CD14-positive monocyte (primary cell): ENCODE measurements at regions not wholly inside any gene's neighbourhood (a gene's known extent, or its start where the extent isn't known, plus 50 kb on each side); places are given as distances from the start of the nearest gene placed in this dataset.

ENCODE experiments used
- DNase-seq, 3 donors: peaks; one replicate each; pipeline ENCODE4 v3.0.0-alpha.2; 2011 to 2022
- H2AFZ ChIP-seq: 2 replicates; pipeline ENCODE4 v1.6.0; 2012; ENCODE audit warnings: mild to moderate bottlenecking, low read depth, low read length, inconsistent platforms; ENCODE audit not compliant: insufficient read depth, poor library complexity, severe bottlenecking
- H3K27ac ChIP-seq, 2 donors: 1 replicate in 1 of 2; 2 replicates in 1 of 2; pipeline ENCODE4 v1.5.1; 2012 to 2013; ENCODE audit warnings: low read length in 2 of 2, control low read depth in 1 of 2, inconsistent platforms in 1 of 2, low read depth in 1 of 2, mild to moderate bottlenecking in 1 of 2
- H3K27me3 ChIP-seq, 2 donors: one replicate each; pipeline versions ENCODE4 v1.6.0 to v1.6.1; 2011 to 2013; ENCODE audit warnings: low read length in 2 of 2; ENCODE audit not compliant: control insufficient read depth in 2 of 2, insufficient read depth in 2 of 2
- H3K36me3 ChIP-seq, 2 donors: replicated peaks in 1 of 2; 1 replicate in 1 of 2; 2 replicates in 1 of 2; pipeline versions ENCODE4 v1.5.1 to v1.6.1; 2012 to 2013; ENCODE audit warnings: low read length in 2 of 2, control low read depth in 1 of 2, inconsistent platforms in 1 of 2, mild to moderate bottlenecking in 1 of 2; ENCODE audit not compliant: insufficient read depth in 2 of 2, control insufficient read depth in 1 of 2
- H3K4me1 ChIP-seq, 2 donors: 1 replicate in 1 of 2; 2 replicates in 1 of 2; pipeline versions ENCODE4 v1.5.1 to v1.6.1; 2012 to 2013; ENCODE audit warnings: low read length in 2 of 2, control low read depth in 1 of 2, inconsistent platforms in 1 of 2, mild to moderate bottlenecking in 1 of 2, moderate library complexity in 1 of 2; ENCODE audit not compliant: insufficient read depth in 2 of 2, control insufficient read depth in 1 of 2
- H3K4me2 ChIP-seq: replicated peaks from 2 replicates; pipeline ENCODE3; 2012; ENCODE audit warnings: low read length, moderate library complexity, mild to moderate bottlenecking; ENCODE audit not compliant: poor library complexity, severe bottlenecking; ENCODE audit errors: extremely low read depth
- H3K4me3 ChIP-seq, 3 experiments: fragments of 200-600 bp in 1 of 3; sonication (generic) in 1 of 3; replicated peaks in 1 of 3; 1 replicate in 2 of 3; 2 replicates in 1 of 3; pipeline ENCODE4 v1.5.1; 2011 to 2013; ENCODE audit warnings: low read length in 3 of 3, mild to moderate bottlenecking in 3 of 3, control low read depth in 2 of 3, low read depth in 2 of 3, inconsistent platforms in 1 of 3, moderate library complexity in 1 of 3
- H3K79me2 ChIP-seq: 2 replicates; pipeline ENCODE4 v1.6.0; 2012; ENCODE audit warnings: mild to moderate bottlenecking, control low read depth, inconsistent platforms, low read length, moderate library complexity; ENCODE audit not compliant: insufficient read depth
- H3K9ac ChIP-seq: 2 replicates; pipeline ENCODE4 v1.6.0; 2017; ENCODE audit warnings: low read length, mild to moderate bottlenecking; ENCODE audit not compliant: insufficient read depth, poor library complexity, severe bottlenecking
- H3K9me3 ChIP-seq, 2 donors: replicated peaks in 1 of 2; 1 replicate in 1 of 2; 2 replicates in 1 of 2; pipeline versions ENCODE4 v1.5.1 to v1.6.1; 2012 to 2013; ENCODE audit warnings: low read length in 2 of 2, control low read depth in 1 of 2; ENCODE audit not compliant: control insufficient read depth in 1 of 2, insufficient read depth in 1 of 2
- H4K20me1 ChIP-seq: 2 replicates; pipeline ENCODE4 v1.6.0; 2012; ENCODE audit warnings: mild to moderate bottlenecking, low read length, control low read depth, moderate library complexity; ENCODE audit not compliant: insufficient read depth
- H3K27ac Mint-ChIP-seq, 7 donors: one replicate each; pipeline ENCODE4 v1.8.0; 2020; ENCODE audit warnings: mild to moderate bottlenecking in 7 of 7, mixed read lengths in 7 of 7, moderate library complexity in 6 of 7, inconsistent platforms in 2 of 7
- H3K27me3 Mint-ChIP-seq, 3 donors: one replicate each; pipeline ENCODE4 v1.8.0; 2021 to 2022; ENCODE audit warnings: low read depth in 3 of 3, mild to moderate bottlenecking in 3 of 3, mixed read lengths in 3 of 3, moderate library complexity in 3 of 3, inconsistent platforms in 1 of 3
- H3K36me3 Mint-ChIP-seq, 2 donors: one replicate each; pipeline ENCODE4 v1.8.0; 2020; ENCODE audit warnings: mixed read lengths in 2 of 2, inconsistent platforms in 1 of 2, mild to moderate bottlenecking in 1 of 2
- H3K4me1 Mint-ChIP-seq: one replicate; pipeline ENCODE4 v1.8.0; 2020; ENCODE audit warnings: mild to moderate bottlenecking, mixed read lengths
- H3K4me3 Mint-ChIP-seq, 2 donors: one replicate each; pipeline ENCODE4 v1.8.0; 2020; ENCODE audit warnings: mild to moderate bottlenecking in 2 of 2, mixed read lengths in 2 of 2, moderate library complexity in 1 of 2
- H3K9me3 Mint-ChIP-seq, 7 donors: one replicate each; pipeline ENCODE4 v1.8.0; 2020 to 2022; ENCODE audit warnings: mixed read lengths in 7 of 7, mild to moderate bottlenecking in 6 of 7, moderate library complexity in 6 of 7, inconsistent platforms in 2 of 7
- WGBS: methylation state at CpG from one replicate; pipeline ENCODE4 v1.1.5; 2013; ENCODE audit warnings: missing lambda C conversion rate; ENCODE audit not compliant: insufficient coverage; 5-methylcytosine and 5-hydroxymethylcytosine counted together
- intact Hi-C, 2 donors: fragments of 100-400 bp; cut with micrococcal nuclease; formaldehyde crosslinking; loops; one replicate each; pipeline versions ENCODE4 v1.15.0 to v1.15.1; 2023
- TF ChIP-seq, protein P1 (sequence below): fragments of 200-600 bp; IDR thresholded peaks from one replicate; pipeline ENCODE4 v1.8.0; 2022; ENCODE audit warnings: antibody characterized with exemption, mild to moderate bottlenecking

DNA sequence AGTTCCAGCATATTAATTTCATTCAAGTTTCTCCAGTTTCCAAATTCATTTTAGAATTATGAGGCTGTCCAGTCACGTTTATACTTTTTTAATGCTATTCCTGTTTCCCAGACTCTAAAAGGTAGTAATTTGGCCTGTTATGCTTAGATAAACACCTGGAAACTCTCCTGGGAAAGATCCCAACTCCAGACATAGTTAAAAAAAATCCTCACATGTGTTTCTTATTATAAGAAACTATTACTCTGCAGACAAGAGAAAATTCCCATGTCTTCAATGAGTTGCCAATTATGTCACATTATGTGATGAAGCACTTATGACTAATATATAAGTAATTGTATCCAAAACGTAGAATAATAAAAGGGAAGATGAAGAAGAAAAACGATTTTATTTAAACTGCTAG is 137.1 kb upstream of the TMC3 start:
- no peaks in the 10 kb centered on the region for H3K4me1 ChIP-seq
- TF ChIP-seq, protein P1, sequence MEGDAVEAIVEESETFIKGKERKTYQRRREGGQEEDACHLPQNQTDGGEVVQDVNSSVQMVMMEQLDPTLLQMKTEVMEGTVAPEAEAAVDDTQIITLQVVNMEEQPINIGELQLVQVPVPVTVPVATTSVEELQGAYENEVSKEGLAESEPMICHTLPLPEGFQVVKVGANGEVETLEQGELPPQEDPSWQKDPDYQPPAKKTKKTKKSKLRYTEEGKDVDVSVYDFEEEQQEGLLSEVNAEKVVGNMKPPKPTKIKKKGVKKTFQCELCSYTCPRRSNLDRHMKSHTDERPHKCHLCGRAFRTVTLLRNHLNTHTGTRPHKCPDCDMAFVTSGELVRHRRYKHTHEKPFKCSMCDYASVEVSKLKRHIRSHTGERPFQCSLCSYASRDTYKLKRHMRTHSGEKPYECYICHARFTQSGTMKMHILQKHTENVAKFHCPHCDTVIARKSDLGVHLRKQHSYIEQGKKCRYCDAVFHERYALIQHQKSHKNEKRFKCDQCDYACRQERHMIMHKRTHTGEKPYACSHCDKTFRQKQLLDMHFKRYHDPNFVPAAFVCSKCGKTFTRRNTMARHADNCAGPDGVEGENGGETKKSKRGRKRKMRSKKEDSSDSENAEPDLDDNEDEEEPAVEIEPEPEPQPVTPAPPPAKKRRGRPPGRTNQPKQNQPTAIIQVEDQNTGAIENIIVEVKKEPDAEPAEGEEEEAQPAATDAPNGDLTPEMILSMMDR, result no peak
- peaks cover 0 to 2% (median 0%) of the 10 kb centered on the region in 7 donors for H3K9me3 Mint-ChIP-seq
- H3K4me3 ChIP-seq, result no peak overlapping the region
- intact Hi-C loops, result no loop called here
- H3K27me3 ChIP-seq, result no peaks in the 10 kb centered on the region
- H3K36me3 ChIP-seq, result no peaks in the 10 kb centered on the region
- no peaks in the 10 kb centered on the region for H3K79me2 ChIP-seq
- no peak overlapping the region for H2AFZ ChIP-seq
- peaks cover 4% of the 10 kb centered on the region for H3K4me1 Mint-ChIP-seq
- DNase-seq, result no peak
- no peak overlapping the region for H3K27ac ChIP-seq
- no peak overlapping the region for H3K9ac ChIP-seq
- H3K36me3 Mint-ChIP-seq, result no peaks in the 10 kb centered on the region
- no peaks in the 10 kb centered on the region for H3K9me3 ChIP-seq
- no CpG with 5 or more reads among the region's 3 CpGs for WGBS
- H3K4me2 ChIP-seq, result no peak overlapping the region
- no peak overlapping the region for H3K27ac Mint-ChIP-seq
- H3K4me3 Mint-ChIP-seq, result no peak overlapping the region
- H3K27me3 Mint-ChIP-seq, result no peaks in the 10 kb centered on the region
- H4K20me1 ChIP-seq, result no peaks in the 10 kb centered on the region

DNA sequence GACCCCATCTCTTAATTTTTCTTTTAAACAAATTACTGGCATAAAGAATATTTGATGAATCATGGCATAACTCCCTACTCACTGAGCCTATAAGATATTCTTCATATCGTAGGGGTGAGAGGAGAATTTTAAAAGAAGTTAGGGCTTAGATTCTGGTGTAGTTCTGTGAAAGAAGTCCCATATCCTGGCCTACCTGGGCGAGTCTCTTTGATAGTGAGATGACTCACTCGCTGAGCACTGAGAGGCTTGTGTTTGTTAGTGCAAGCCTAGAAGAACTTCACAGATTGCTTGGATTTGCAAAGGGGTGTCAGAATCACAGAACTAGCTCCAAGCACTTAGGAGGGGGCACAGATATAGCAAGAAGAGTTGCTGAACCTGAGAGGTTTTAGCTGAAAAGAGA is 133.8 kb upstream of the TMC3 start:
- Histone ChIP-seq H3K4me1 (no peaks in the 10 kb centered on the region), H3K4me3 (no peak overlapping the region), H3K9ac (no peak overlapping the region), H3K9me3 (no peaks in the 10 kb centered on the region), H3K4me2 (no peak overlapping the region), H3K27ac (no peak overlapping the region), H4K20me1 (no peaks in the 10 kb centered on the region), H3K36me3 (no peaks in the 10 kb centered on the region), H3K79me2 (no peaks in the 10 kb centered on the region), H3K27me3 (no peaks in the 10 kb centered on the region), H2AFZ (no peak overlapping the region)
- Mint-ChIP-seq H3K9me3 (peaks cover 0 to 3% (median 0%) of the 10 kb centered on the region in 7 donors), H3K27ac (no peak overlapping the region), H3K4me1 (peaks cover 4% of the 10 kb centered on the region), H3K36me3 (no peaks in the 10 kb centered on the region), H3K4me3 (no peak overlapping the region), H3K27me3 (no peaks in the 10 kb centered on the region)
- intact Hi-C loops, result no loop called here
- WGBS, result 100% methylated on average over 2 of the region's 3 CpGs
- DNase-seq, result no peak
- TF ChIP-seq, protein P1, result no peak
